ENCODE measurements at regions not wholly inside any gene's neighbourhood (a gene's known extent, or its start where the extent isn't known, plus 50 kb on each side); places are given as distances from the start of the nearest gene placed in this dataset.

GRCh38 chr10:111316722-111317212 lies 239.9 kb downstream of the ADRA2A start (continued):
- TF ChIP-seq TBP (IDR thresholded peaks at IDR 0.05; ENCODE audit: low read depth, low read length) (no peak), SAP30 (IDR thresholded peaks at IDR 0.05; ENCODE audit: insufficient read depth, insufficient replicate concordance, low read length) (no peak)

Measured in H1 (cell line).